Right lobe of liver (tissue), 4 donors: ENCODE measurements at regions not wholly inside any gene's neighbourhood (a gene's known extent, or its start where the extent isn't known, plus 50 kb on each side); places are given as distances from the start of the nearest gene placed in this dataset.

Source experiments
- POLR2A ChIP-seq: fragments of 450-650 bp; IDR thresholded peaks from one replicate; pipeline ENCODE4 v1.6.1; 2017; ENCODE audit warnings: antibody characterized with exemption, mild to moderate bottlenecking
- TF ChIP-seq, protein P1 (sequence below), 4 donors: fragments of 200-600 bp in 3 of 4; fragments of 450-650 bp in 1 of 4; IDR thresholded peaks; one replicate each; pipeline versions ENCODE4 v1.5.1 to v1.8.0; 2016 to 2022; ENCODE audit warnings: antibody characterized with exemption in 4 of 4, mild to moderate bottlenecking in 2 of 4
- donor health status: DM: no; HTN: no; CAD: no.
- donor health status: DM: no; HTN: no; CAD: no.
- donor health status: DM: no; HTN: yes; CAD: no.

DNA sequence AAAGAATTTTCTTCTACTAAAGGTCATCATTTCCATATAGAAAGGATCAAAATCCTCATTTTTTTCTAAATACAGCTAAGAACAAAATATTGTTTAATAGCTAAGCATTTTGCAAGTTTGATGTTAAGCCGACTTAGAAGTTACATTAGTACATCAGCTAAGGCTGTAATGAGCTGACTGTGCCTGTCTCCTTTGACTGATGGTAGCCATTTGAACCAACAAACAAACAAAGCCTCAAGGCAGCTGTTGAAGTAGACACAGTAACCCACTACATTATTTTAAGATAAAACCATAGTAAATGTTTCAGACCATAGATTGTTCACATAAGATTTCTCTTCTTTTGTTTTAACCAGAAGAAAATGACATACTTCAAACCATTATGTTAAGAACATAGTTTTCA is 210.9 kb upstream of the VSTM2A start:
- TF ChIP-seq POLR2A = no peak
- TF ChIP-seq, protein P1, sequence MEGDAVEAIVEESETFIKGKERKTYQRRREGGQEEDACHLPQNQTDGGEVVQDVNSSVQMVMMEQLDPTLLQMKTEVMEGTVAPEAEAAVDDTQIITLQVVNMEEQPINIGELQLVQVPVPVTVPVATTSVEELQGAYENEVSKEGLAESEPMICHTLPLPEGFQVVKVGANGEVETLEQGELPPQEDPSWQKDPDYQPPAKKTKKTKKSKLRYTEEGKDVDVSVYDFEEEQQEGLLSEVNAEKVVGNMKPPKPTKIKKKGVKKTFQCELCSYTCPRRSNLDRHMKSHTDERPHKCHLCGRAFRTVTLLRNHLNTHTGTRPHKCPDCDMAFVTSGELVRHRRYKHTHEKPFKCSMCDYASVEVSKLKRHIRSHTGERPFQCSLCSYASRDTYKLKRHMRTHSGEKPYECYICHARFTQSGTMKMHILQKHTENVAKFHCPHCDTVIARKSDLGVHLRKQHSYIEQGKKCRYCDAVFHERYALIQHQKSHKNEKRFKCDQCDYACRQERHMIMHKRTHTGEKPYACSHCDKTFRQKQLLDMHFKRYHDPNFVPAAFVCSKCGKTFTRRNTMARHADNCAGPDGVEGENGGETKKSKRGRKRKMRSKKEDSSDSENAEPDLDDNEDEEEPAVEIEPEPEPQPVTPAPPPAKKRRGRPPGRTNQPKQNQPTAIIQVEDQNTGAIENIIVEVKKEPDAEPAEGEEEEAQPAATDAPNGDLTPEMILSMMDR (IDR thresholded peaks at IDR 0.05) = no peak
